ENCODE measurements at regions not wholly inside any gene's neighbourhood (a gene's known extent, or its start where the extent isn't known, plus 50 kb on each side); places are given as distances from the start of the nearest gene placed in this dataset.

GRCh38 chr2:18456026-18456425 is 104.4 kb downstream of the RDH14 start:
- Histone ChIP-seq H3K27me3 (no peaks in the 10 kb centered on the region), H3K4me3 (no peak overlapping the region), H3K36me3 (ENCODE audit: low read depth, missing control alignments) (no peaks in the 10 kb centered on the region), H3K9me3 (no peaks in the 10 kb centered on the region), H3K27ac (no peak overlapping the region), H3K4me1 (no peaks in the 10 kb centered on the region)
- DNase-seq, result no peak
- WGBS, 2 donors, result 35 to 45% methylated on average over 2 of the region's 2 CpGs
- no peak for TF ChIP-seq POLR2A (IDR thresholded peaks at IDR 0.05)
- no peak for TF ChIP-seq CTCF (IDR thresholded peaks at IDR 0.05)
- intact Hi-C loops (cut with DNase I; ENCODE audit: low total_unique reads), result no loop called here

- no peak for DNase-seq
- 60 to 63% methylated on average over 5 of the region's 5 CpGs for WGBS, 2 donors
- no peak for TF ChIP-seq POLR2A (IDR thresholded peaks at IDR 0.05)
- peak in 1 of 3 experiments; percentile 18 for TF ChIP-seq CTCF (IDR thresholded peaks at IDR 0.05)
- Histone ChIP-seq H3K27ac (no peak overlapping the region), H3K9me3 (no peaks in the 10 kb centered on the region), H3K27me3 (no peaks in the 10 kb centered on the region), H3K36me3 (ENCODE audit: low read depth, missing control alignments) (no peaks in the 10 kb centered on the region), H3K4me3 (no peak overlapping the region), H3K4me1 (no peaks in the 10 kb centered on the region)
- intact Hi-C loops (cut with DNase I; ENCODE audit: low total_unique reads), result no loop called here
These were observed 105.1 kb downstream of the RDH14 start for GRCh38 chr2:18455236-18455862.

DNA sequence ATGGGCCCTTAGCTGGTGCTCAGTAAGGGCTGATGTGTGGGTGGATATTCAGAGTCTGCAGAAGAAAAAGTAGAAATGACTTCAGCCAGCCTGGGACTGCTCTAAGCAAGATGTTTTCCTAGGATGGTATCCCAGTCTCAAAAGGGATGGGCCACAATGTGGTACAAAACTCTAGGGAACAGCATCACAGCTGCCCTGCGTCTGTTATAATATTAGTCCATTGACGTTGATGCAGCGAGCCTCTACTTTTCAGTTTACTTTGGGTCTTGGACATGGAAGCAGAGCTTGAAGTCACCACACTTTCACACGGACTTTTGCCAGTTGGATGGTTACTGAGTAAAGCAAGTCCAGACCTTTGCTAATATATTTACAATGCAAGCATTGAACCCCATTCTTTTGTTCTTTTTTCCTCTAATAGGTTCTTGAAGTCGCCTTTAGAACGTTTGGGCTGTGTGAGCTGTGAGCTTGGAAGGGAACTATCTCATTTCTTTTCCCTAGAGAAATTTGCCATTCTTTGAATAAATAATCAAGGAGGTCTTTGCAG is 105.7 kb downstream of the RDH14 start:
- H3K4me1 ChIP-seq, result no peaks in the 10 kb centered on the region
- H3K4me3 ChIP-seq, result no peak overlapping the region
- H3K9me3 ChIP-seq, result no peaks in the 10 kb centered on the region
- no peak for TF ChIP-seq POLR2A (IDR thresholded peaks at IDR 0.05)
- no peak for TF ChIP-seq CTCF (IDR thresholded peaks at IDR 0.05)
- WGBS, 2 donors, result 57 to 71% methylated on average over 6 of the region's 6 CpGs
- H3K27ac ChIP-seq, result no peak overlapping the region
- no peaks in the 10 kb centered on the region for H3K27me3 ChIP-seq
- intact Hi-C loops (cut with DNase I; ENCODE audit: low total_unique reads), result no loop called here
- DNase-seq, result no peak
- H3K36me3 ChIP-seq (ENCODE audit: low read depth, missing control alignments), result no peaks in the 10 kb centered on the region

DNA sequence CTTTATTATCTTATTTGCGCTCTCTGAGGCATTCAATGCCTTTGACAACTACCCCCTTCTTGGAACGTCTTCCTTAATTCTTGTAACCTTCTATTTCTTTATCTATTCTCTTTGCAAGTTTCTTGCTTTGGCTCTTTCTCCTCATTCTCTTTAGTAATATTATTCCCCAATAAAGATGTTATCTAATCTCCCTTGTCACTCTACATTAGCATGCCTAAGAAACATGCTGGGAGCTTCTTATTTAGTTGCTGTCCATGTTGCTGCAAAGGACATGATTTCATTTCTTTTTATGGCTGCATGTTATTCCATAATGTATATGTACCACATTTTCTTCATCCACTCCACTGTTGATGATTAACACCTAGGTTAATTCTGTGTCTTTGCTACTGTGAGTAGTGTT is 113.7 kb downstream of the RDH14 start:
- Histone ChIP-seq H3K4me1 (peaks cover 9% of the 10 kb centered on the region), H3K27ac (no peak overlapping the region), H3K36me3 (ENCODE audit: low read depth, missing control alignments) (no peaks in the 10 kb centered on the region), H3K27me3 (no peaks in the 10 kb centered on the region), H3K9me3 (no peaks in the 10 kb centered on the region), H3K4me3 (no peak overlapping the region)
- no peak for DNase-seq
- TF ChIP-seq POLR2A (IDR thresholded peaks at IDR 0.05) (no peak), CTCF (IDR thresholded peaks at IDR 0.05) (no peak)
- intact Hi-C loops (cut with DNase I; ENCODE audit: low total_unique reads), result no loop called here
- WGBS, 2 donors, result 65 to 74% methylated on average over 2 of the region's 2 CpGs

All from testis (tissue), 2 donors.